ENCODE measurements at regions not wholly inside any gene's neighbourhood (a gene's known extent, or its start where the extent isn't known, plus 50 kb on each side); places are given as distances from the start of the nearest gene placed in this dataset.

DNA sequence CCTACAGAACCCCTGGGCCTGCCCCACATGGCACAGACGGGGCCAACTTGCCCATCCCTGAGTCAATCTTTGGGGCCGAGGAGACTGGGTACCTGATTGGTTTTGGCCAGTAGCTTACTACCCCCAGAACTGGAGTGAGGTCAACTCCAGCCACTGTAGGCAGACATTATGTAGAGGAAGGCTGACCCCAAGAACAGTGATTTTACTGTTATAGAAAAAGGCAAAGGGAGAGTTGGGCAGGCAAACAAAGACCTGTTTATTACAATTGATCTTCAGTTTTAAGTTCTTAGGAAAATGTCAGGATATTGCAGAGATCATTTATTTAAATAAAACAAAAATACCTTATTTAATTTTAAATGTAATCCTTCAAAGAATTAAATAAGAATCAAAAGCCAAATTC, 653.8 kb downstream of the NPHP4 start:
- no peak for DNase-seq (ENCODE audit: low read depth)

DNA sequence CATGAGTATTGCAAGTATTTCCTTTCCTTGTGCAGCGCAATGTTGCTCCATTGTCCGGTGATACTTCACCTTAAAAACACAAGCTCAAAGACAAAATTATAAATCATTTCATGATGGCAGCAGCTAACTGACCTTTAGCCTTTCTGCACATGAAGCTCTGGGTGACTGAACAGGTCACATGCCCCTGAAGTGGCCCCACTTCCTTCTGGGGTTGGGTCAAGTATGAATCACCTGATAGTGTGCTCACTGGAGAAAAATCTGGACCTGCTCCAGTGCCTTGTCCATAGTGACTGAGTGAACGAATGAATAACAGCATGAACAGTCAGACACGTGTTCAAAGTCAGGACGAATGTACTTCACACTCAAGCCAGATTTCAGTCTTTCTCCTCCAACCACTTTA, 658.9 kb downstream of the NPHP4 start:
- DNase-seq (ENCODE audit: low read depth), result no peak

- no peak for DNase-seq (ENCODE audit: low read depth)
Measured at GRCh38 chr1:5331101-5331500, 661.1 kb downstream of the NPHP4 start.

DNA sequence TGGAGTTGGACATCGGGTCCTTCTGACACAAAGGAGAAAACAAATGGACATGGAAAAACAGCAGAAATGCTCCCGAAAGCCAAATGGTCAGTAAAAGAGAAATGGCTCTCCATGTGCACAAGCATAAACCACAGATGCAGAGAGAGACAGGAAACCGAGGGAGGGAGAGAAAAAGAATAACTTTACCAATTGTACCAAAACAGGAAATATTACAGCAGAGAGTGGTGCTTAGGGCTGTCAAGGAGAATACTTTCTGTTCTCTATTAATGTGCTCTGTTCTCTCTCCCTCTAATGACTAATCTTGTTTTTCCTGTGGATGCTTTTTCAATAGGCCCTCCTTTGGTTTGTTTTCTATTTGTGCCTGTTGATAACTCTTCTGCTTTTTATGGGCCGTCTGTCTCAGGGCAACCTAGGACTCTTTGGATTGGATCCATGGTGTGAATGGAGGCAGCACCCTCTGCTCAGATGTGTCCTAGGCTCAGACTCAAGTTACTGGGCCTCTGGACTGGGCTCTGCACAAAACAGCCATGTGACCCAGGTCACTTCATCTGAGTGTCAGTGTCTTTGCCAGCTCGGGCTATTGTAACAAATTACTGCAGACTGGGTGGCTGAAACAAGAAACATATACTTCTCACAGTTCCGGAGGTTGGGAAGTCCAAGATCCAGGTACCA, 663.0 kb downstream of the NPHP4 start:
- DNase-seq (ENCODE audit: low read depth), result no peak

DNA sequence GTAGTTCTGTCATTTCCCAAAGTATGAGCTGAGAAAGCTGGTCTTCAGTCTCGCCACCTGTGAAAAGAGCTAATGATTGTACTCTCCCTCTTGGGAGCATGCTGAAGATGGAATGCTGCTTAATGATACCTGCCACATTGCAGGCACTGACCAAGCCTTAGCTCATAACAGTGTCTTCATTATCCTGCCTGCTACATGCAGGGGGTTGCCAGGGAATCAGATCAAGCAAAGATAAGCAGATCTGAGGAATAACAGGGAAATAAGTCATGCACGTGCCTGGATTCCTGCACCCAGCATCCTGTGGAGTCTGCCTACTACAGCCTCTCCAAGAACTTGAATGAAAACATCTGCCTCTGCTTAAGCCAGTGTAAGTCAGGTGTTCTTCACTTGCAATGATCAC, 667.3 kb downstream of the NPHP4 start:
- DNase-seq (ENCODE audit: low read depth), result no peak

GRCh38 chr1:5318143-5318816, 663.9 kb downstream of the AJAP1 start:
- no peak for DNase-seq (ENCODE audit: low read depth)

DNA sequence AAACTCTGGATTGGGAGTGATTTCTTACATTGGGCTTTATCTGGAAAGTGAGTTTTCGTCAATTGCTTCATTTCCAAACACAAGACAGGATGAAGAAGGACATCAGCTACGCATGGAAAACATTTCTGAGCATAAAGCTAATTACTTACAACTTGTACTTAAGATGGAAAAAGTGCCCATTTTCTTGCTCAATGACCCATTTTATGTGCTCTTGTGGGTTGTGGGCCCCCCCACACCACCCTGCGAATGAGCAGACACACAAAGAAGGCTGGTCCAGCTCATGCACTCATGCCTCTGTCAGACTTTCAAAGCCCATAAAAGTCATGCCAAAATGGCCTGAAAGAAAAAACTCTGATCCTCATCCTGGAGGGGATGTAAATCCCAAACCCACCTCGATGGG, 663.0 kb downstream of the AJAP1 start:
- no peak for DNase-seq (ENCODE audit: low read depth)

DNA sequence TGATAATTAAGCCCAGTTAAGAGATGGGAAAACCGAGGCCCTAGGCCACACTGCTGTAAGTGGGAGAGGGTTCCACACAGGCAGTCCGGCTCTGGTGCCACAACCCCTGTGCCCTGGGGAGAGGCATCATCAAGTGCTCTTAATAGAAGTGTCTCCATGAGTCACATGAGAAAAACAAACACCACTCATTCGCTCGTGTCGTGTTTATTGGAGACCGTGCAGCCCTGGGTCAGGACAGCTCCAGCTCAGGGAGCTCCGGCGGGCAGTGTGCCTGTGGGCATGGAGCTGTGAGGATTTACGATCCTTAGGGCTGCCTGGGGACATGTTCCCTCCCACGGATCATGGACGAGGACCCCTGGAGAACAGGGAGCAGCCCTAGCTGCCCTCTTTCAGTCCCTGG, 658.5 kb downstream of the AJAP1 start:
- no peak for DNase-seq (ENCODE audit: low read depth)

DNA sequence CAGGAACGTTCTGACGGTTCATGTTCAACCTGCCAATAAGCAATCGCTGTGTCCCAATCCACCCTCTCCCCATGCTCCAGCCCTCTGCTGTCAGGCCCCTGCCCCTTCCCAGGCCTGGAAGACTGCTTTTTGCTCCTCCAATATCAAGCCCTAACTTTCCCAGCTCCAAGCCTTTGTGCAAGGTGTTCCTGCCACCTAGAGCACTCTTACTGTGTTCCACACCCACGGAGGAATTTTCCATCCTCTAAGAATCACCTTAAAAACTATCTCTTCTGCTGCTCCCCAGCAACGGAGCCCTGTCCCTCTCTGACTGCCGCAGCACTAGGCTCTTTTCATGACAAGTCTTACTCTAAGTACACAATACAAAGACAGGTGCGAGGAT, 657.9 kb downstream of the AJAP1 start:
- no peak for DNase-seq (ENCODE audit: low read depth)

GRCh38 chr1:5311634-5312292, 657.4 kb downstream of the AJAP1 start:
- no peak for DNase-seq (ENCODE audit: low read depth)

GRCh38 chr1:5311147-5311546, 656.7 kb downstream of the AJAP1 start:
- DNase-seq (ENCODE audit: low read depth), result no peak

GRCh38 chr1:5308249-5308648, 653.8 kb downstream of the AJAP1 start:
- no peak for DNase-seq (ENCODE audit: low read depth)

DNA sequence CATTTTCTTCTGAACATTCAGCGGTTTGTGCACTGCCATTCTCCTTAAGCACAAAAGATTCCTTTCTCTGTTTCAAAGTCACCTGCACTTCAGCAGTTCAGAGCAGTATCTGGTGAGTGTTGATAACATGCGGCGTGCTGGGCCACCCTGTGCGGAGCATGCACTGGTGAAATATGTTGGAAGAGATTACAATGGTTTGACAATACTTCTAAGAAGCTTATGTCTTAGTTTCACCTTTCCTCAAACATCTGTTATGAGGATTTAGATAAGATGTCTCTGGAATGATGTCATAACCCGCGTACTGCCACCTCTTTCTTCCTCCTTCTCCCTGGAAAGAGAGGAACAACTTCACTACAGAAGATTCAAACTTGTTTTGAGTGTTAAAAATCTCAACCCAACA, 650.3 kb downstream of the AJAP1 start:
- DNase-seq (ENCODE audit: low read depth), result no peak

GRCh38 chr1:5298376-5298775, 644.0 kb downstream of the AJAP1 start:
- no peak for DNase-seq (ENCODE audit: low read depth)

DNA sequence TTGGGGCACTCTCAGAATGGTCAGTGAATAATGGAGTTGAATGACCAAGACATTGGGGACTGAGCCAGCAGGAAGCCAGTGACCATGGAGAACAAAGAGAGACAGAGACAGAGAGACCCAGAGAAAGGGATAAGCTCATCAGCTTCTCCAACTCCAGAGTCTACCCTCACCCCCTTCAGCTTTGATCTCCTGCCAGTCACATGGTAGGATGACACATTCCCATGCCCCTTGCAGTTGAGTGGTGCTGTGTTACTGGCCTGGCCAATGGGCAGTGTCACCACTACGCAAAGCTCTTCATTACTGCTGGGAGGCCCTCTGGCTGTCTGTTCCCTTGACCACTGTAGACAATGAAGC, 643.5 kb downstream of the AJAP1 start:
- DNase-seq (ENCODE audit: low read depth), result no peak

DNA sequence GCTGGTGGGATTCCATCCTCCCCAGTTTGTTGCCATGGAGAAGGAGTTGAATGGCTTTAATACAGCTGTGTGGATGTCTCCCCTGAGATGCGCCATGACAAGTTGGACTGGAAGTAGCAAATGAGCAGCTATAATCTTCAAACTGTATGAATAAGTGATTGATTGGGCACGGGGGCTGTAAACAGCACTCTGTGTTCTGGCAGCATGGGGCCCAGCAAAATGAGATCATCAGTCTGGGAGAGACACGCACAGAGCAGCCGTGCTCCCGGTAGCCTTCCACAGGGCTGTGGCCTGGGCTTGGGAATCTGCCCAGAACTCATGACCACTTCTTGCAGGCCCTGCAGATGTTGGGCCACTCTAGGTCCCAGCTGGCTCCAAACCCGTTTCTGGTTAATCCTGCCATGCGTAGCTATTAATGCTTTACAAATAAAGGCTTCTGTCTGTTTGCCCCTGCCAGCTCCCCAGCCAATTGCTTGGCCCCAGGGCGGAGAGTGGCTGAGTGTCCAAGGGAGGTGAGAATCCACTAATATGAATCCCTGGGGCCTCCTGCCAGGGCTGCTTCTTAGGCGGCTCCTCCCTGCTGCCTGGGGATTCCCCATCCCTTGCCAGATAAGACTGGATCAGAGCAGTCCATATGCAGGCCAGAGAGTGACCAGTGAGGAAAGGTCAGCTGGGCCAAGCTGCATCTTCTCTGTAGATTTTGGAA, 642.9 kb downstream of the AJAP1 start:
- DNase-seq (ENCODE audit: low read depth), result no peak

DNA sequence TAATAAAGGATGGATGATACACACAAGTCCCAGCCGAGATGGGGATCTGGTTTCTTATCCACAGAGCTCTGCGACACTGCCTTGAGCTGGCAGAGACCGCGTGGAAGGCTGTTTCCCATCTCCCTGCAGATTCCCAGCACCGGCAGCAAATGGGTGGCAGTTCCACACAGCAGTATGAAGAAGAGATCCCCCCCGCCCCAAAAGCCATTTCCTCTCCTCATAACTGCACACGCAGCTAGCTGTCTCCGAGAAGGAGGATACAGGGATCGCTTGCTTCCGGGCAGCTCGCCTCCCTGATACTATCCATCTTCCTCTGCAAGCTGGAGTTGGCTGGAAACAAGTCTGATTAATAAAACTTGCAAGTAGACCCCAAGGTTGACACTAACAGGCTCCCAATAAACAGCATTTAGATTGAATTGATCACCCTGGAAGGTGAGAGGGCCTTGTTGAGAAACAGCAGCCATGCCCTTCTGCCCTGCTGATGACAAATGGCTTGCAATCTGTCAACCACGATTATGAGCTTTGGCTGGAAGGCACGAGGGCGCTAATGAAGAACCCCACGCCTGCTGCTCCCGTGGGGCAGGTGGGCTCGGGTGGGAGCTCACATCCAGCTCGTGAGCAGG, 642.3 kb downstream of the AJAP1 start:
- no peak for DNase-seq (ENCODE audit: low read depth)

DNA sequence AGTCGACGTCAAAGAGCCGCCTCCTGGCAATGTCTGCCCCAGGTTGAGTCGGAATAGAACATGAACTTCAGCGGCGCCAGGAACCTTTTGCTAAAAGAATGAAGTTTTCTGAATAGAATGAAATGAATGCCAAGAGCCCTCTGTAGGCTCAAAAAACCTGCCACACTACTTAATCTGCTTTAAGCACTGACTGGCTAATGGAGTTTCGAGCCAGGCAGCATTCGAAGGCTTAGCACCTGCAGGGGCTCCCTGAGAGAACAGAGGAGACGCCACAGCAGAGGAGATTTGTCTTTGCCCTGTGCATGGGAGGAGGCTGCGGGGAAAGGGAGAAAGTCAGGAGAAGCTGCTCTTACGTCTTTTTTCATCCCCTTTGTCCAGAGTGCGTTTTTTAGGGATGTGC, 641.7 kb downstream of the AJAP1 start:
- DNase-seq (ENCODE audit: low read depth), result no peak

DNA sequence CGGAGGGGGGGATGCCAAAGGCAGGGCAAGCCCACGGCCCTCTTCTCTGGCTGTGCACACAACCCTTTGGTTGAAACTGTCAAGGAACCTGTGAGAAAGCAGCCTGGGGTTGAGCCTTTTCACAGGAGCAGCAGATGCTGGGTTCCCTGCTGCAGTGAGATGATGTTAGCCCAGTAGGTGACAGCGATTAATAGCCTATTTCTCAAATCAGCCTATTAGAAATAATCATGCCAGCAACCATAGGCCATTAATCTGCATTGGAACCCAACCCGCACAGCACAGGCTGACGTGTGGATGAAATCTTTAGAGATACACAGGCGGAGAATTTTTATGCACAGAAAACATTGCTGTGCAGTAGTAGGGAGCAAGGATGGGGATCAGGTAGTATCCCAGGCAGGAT, 637.5 kb downstream of the AJAP1 start:
- DNase-seq (ENCODE audit: low read depth), result no peak

DNA sequence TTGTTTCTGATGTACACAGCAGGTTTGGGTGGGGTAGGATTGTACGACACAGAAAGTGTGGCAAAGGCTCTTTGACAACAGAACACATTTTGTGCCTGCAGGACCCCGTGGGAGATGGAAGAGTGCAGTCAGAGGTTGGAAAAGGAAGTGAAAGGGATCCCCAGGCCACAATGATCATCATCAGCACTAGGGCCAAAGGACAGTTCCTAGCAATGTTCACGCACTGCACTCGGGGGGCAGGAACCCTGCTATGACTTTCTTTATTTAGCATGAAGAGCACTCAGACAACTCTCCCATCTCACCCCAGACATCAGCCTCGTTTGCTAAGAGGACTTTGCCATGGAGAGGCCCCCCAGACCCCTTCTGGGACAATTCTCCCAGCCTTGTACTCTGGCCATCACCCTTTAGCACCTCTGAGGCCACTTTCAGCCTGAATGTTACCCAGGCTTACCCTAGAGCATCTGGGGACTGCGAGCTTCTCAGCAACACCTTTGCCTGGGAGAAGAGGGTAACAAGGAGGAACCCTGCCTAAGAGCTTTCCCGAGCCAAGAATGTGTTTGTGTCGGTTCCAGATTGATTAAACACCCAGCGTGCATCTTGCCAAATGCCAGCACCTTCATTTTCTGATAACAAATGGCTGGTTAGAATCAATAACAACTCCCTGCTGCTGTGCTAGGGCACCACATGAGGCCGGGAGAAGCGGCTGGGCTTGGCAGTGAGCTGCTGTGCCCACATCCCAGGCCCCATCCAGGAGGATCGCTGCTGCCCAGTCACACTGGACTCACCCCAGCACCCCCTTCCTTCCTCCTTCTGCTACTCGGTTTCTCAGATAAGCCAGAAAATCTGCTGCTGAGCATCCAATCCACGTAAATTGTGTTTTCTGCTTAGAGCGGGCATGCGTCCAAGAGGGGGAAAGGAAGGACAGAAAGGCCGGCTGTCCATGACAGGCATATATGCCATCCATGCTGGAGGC, 633.1 kb downstream of the AJAP1 start:
- DNase-seq (ENCODE audit: low read depth), result no peak

DNA sequence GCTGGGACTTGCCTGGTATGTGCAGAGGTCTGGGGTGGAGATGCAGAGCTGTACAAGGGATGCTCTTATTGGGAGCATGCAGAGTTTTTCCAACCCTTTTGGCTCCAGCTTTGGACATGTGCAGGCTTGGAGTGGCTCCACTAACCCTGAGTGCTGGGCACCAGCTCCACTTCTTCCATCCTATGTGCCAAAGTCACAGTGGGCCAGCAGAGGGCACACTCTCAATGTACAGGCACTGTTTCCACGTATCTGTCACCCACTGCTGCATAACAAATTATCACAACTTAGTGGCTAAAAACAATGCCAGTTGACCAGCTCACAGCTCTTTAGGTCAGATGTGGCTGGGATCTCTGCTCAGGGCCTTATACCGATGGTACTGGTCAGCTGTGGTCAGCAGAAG, 631.8 kb downstream of the AJAP1 start:
- DNase-seq (ENCODE audit: low read depth), result no peak

Measured in GM04504 (cell line).